HK-2 (cell line): ENCODE measurements at regions not wholly inside any gene's neighbourhood (a gene's known extent, or its start where the extent isn't known, plus 50 kb on each side); places are given as distances from the start of the nearest gene placed in this dataset.
A peak's percentile ranks its signal among the peaks of the same experiment; 100 is the strongest.
"Not testable (repeated sequence)": the region's sequence is repeated elsewhere in the genome, so short reads cannot be mapped to it uniquely, and the experiment has no call there.

ENCODE experiments used
- DNase-seq: peaks from one replicate; pipeline ENCODE4 v3.0.0-alpha.2; 2018; ENCODE audit not compliant: unreplicated experiment

GRCh38 chr1:120550335-120550734, 135.5 kb downstream of the NBPF8 start:
- not testable (repeated sequence) for DNase-seq

GRCh38 chr1:120552190-120552589, 137.4 kb downstream of the NBPF8 start:
- DNase-seq = not testable (repeated sequence)

GRCh38 chr1:120557605-120558302, 142.9 kb downstream of the NBPF8 start:
- DNase-seq = not testable (repeated sequence)

- DNase-seq = peak; percentile 70
Observed at GRCh38 chr1:120558303-120559060, 143.6 kb downstream of the NBPF8 start.

- not testable (repeated sequence) for DNase-seq
Observed at GRCh38 chr1:120561767-120562166, 146.9 kb downstream of the NBPF8 start.

GRCh38 chr1:120565396-120565795, 150.6 kb downstream of the NBPF8 start:
- DNase-seq = not testable (repeated sequence)

GRCh38 chr1:120567620-120568019, 152.8 kb downstream of the NBPF8 start:
- not testable (repeated sequence) for DNase-seq

GRCh38 chr1:120575201-120575600, 148.5 kb upstream of the NBPF26 start:
- DNase-seq = not testable (repeated sequence)

GRCh38 chr1:120582135-120582534, 141.6 kb upstream of the NBPF26 start:
- not testable (repeated sequence) for DNase-seq

- DNase-seq = not testable (repeated sequence)
Observed at GRCh38 chr1:120586053-120586452, 137.7 kb upstream of the NBPF26 start.

- not testable (repeated sequence) for DNase-seq
Observed at GRCh38 chr1:120588811-120589210, 134.9 kb upstream of the NBPF26 start.

- not testable (repeated sequence) for DNase-seq
Observed at GRCh38 chr1:120591774-120592173, 132.0 kb upstream of the NBPF26 start.

GRCh38 chr1:120592943-120593342, 130.8 kb upstream of the NBPF26 start:
- not testable (repeated sequence) for DNase-seq

GRCh38 chr1:120593648-120594047, 130.1 kb upstream of the NBPF26 start:
- not testable (repeated sequence) for DNase-seq

GRCh38 chr1:120598331-120598951, 125.3 kb upstream of the NBPF26 start:
- DNase-seq = not testable (repeated sequence)

- DNase-seq = not testable (repeated sequence)
Observed at GRCh38 chr1:120599511-120599910, 124.2 kb upstream of the NBPF26 start.

- DNase-seq = not testable (repeated sequence)
Observed at GRCh38 chr1:120600442-120601041, 123.2 kb upstream of the NBPF26 start.

- not testable (repeated sequence) for DNase-seq
Observed at GRCh38 chr1:120607882-120608281, 115.9 kb upstream of the NBPF26 start.

- not testable (repeated sequence) for DNase-seq
Observed at GRCh38 chr1:120608314-120609014, 115.3 kb upstream of the NBPF26 start.

GRCh38 chr1:120609015-120609573, 114.7 kb upstream of the NBPF26 start:
- DNase-seq = not testable (repeated sequence)

GRCh38 chr1:120609834-120610233, 113.9 kb upstream of the NBPF26 start:
- not testable (repeated sequence) for DNase-seq
